GM12865 (cell line): ENCODE measurements at regions not wholly inside any gene's neighbourhood (a gene's known extent, or its start where the extent isn't known, plus 50 kb on each side); places are given as distances from the start of the nearest gene placed in this dataset.

Experiments
- DNase-seq: peaks from one replicate; pipeline ENCODE4 v3.0.0; 2010; ENCODE audit warnings: low read depth
- H3K4me3 ChIP-seq: 2 replicates; pipeline ENCODE4 v1.5.1; 2011; ENCODE audit warnings: mild to moderate bottlenecking, low read depth, low read length, control low read depth
- CTCF ChIP-seq: IDR thresholded peaks from 2 replicates; pipeline ENCODE4 v1.5.1; 2011; ENCODE audit warnings: low read length, control low read depth, low read depth, inconsistent platforms; ENCODE audit not compliant: insufficient read depth; ENCODE audit errors: missing control alignments

- no peak for TF ChIP-seq CTCF
- H3K4me3 ChIP-seq, result no peak overlapping the region
- no peak for DNase-seq
Measured at GRCh38 chr6:44036196-44036595, 91.1 kb downstream of the MRPL14 start.

GRCh38 chr6:44035621-44036020, 91.6 kb downstream of the MRPL14 start:
- no peak for DNase-seq
- TF ChIP-seq CTCF, result no peak
- no peak overlapping the region for H3K4me3 ChIP-seq

GRCh38 chr6:44034931-44035345, 92.3 kb downstream of the MRPL14 start:
- DNase-seq, result no peak
- no peak overlapping the region for H3K4me3 ChIP-seq
- no peak for TF ChIP-seq CTCF

GRCh38 chr6:44034391-44034861, 92.8 kb downstream of the MRPL14 start:
- DNase-seq, result no peak
- no peak for TF ChIP-seq CTCF
- H3K4me3 ChIP-seq, result no peak overlapping the region

GRCh38 chr6:44030812-44031454, 96.3 kb downstream of the MRPL14 start:
- no peak for DNase-seq
- TF ChIP-seq CTCF, result no peak
- no peak overlapping the region for H3K4me3 ChIP-seq

- H3K4me3 ChIP-seq, result no peak overlapping the region
- DNase-seq, result no peak
- TF ChIP-seq CTCF, result no peak
Measured at GRCh38 chr6:44029444-44030185, 97.6 kb downstream of the MRPL14 start.
